ENCODE measurements at regions not wholly inside any gene's neighbourhood (a gene's known extent, or its start where the extent isn't known, plus 50 kb on each side); places are given as distances from the start of the nearest gene placed in this dataset.

DNA sequence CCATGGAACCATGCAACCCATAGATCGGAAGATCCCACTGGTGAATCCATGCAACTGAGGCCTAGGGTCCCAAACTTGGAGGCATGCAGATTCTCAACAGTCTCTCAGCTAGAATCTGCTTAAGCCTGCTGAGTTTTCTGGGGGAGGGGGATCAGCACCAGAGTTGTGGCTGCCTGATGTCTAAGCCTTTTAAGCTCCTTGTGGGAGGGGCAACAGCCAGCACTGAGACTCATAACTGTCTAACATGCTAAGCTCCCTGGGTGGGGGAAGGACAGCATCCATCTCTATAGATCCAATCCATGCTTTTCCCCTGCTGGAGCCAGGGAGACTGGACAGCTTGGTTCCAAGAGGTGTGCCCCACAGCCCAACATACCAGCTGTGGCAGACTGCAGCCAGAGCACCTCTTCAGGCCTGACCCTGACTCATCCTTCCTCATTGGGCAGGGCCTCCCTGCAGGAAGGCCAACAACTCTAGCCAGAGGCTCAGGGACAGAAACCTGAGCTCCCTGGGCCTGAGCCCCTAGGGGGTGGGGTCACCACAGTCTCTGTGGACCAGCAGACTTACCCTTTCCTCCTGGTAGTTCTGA lies 300.1 kb upstream of the SLC7A11 start:
- TF ChIP-seq, protein P1, sequence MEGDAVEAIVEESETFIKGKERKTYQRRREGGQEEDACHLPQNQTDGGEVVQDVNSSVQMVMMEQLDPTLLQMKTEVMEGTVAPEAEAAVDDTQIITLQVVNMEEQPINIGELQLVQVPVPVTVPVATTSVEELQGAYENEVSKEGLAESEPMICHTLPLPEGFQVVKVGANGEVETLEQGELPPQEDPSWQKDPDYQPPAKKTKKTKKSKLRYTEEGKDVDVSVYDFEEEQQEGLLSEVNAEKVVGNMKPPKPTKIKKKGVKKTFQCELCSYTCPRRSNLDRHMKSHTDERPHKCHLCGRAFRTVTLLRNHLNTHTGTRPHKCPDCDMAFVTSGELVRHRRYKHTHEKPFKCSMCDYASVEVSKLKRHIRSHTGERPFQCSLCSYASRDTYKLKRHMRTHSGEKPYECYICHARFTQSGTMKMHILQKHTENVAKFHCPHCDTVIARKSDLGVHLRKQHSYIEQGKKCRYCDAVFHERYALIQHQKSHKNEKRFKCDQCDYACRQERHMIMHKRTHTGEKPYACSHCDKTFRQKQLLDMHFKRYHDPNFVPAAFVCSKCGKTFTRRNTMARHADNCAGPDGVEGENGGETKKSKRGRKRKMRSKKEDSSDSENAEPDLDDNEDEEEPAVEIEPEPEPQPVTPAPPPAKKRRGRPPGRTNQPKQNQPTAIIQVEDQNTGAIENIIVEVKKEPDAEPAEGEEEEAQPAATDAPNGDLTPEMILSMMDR (IDR thresholded peaks at IDR 0.05), result no peak
- TF ChIP-seq EP300 (IDR thresholded peaks at IDR 0.05) (no peak), POLR2A (IDR thresholded peaks at IDR 0.05) (no peak)
